ENCODE measurements at regions not wholly inside any gene's neighbourhood (a gene's known extent, or its start where the extent isn't known, plus 50 kb on each side); places are given as distances from the start of the nearest gene placed in this dataset.

- no peak for TF ChIP-seq CTCF (IDR thresholded peaks at IDR 0.05; ENCODE audit: control extremely low read depth, extremely low read depth, low read depth, missing control alignments)
- CTCF ChIA-PET = interaction anchor here (1.3 kb wide), 1 partner anchor 11 kb away, joined by 3 read pairs; no protein-coding TSS in a partner anchor
- POLR2A ChIA-PET = no interaction called here
Observed at GRCh38 chr12:87317302-87317701, 711.9 kb downstream of the C12orf50 start.

GRCh38 chr12:87311206-87311605 lies 718.0 kb downstream of the C12orf50 start:
- ChIA-PET POLR2A (no interaction called here), CTCF (no interaction called here)
- DNase-seq (ENCODE audit: extremely low spot score) = no peak
- TF ChIP-seq CTCF (IDR thresholded peaks at IDR 0.05; ENCODE audit: control extremely low read depth, extremely low read depth, low read depth, missing control alignments) = no peak

More at GRCh38 chr12:87317302-87317701, 711.9 kb downstream of the C12orf50 start:
- no peak for DNase-seq (ENCODE audit: extremely low spot score)

- POLR2A ChIA-PET = no interaction called here
- CTCF ChIA-PET = no interaction called here
Observed at GRCh38 chr12:87310126-87310525, 719.1 kb downstream of the C12orf50 start.

GRCh38 chr12:87305481-87305880 lies 723.7 kb downstream of the C12orf50 start:
- POLR2A ChIA-PET = no interaction called here
- CTCF ChIA-PET = interaction anchor here (2.1 kb wide), 1 partner anchor 9 kb away, joined by 6 read pairs; no protein-coding TSS in a partner anchor
- DNase-seq (ENCODE audit: extremely low spot score) = no peak
- TF ChIP-seq CTCF (IDR thresholded peaks at IDR 0.05; ENCODE audit: control extremely low read depth, extremely low read depth, low read depth, missing control alignments) = no peak

More at GRCh38 chr12:87310126-87310525, 719.1 kb downstream of the C12orf50 start:
- no peak for TF ChIP-seq CTCF (IDR thresholded peaks at IDR 0.05; ENCODE audit: control extremely low read depth, extremely low read depth, low read depth, missing control alignments)
- DNase-seq (ENCODE audit: extremely low spot score) = no peak

- ChIA-PET CTCF (interaction anchor here (1.1 to 2.1 kb wide), 3 partner anchors 10 to 30 kb away, joined by 3 to 6 read pairs (median 4); no protein-coding TSS in a partner anchor), POLR2A (no interaction called here)
- DNase-seq (ENCODE audit: extremely low spot score) = no peak
- no peak for TF ChIP-seq CTCF (IDR thresholded peaks at IDR 0.05; ENCODE audit: control extremely low read depth, extremely low read depth, low read depth, missing control alignments)
Observed at GRCh38 chr12:87304406-87304805, 724.8 kb downstream of the C12orf50 start.

- ChIA-PET CTCF (interaction anchor here (1.1 to 2.1 kb wide), 3 partner anchors 11 to 29 kb away, joined by 3 to 6 read pairs (median 4); no protein-coding TSS in a partner anchor), POLR2A (no interaction called here)
- TF ChIP-seq CTCF (IDR thresholded peaks at IDR 0.05; ENCODE audit: control extremely low read depth, extremely low read depth, low read depth, missing control alignments) = no peak
- no peak for DNase-seq (ENCODE audit: extremely low spot score)
Observed at GRCh38 chr12:87303396-87304012, 725.7 kb downstream of the C12orf50 start.
